Bronchial epithelial cell (primary cell): ENCODE measurements at regions not wholly inside any gene's neighbourhood (a gene's known extent, or its start where the extent isn't known, plus 50 kb on each side); places are given as distances from the start of the nearest gene placed in this dataset.
A peak's percentile ranks its signal among the peaks of the same experiment; 100 is the strongest.

Experiments used
- DNase-seq: peaks from one replicate; pipeline ENCODE4 v3.0.0-alpha.2; 2010; ENCODE audit warnings: low read depth
- FAIRE-seq: peaks from 2 replicates; lab custom pipeline; 2011; peaks lifted over from hg19 to GRCh38; lab: Jason Lieb, UNC
- H3K27me3 ChIP-seq: 2 replicates; pipeline ENCODE4 v1.5.1; 2011; ENCODE audit warnings: low read length; ENCODE audit not compliant: control insufficient read depth, insufficient read depth
- H3K36me3 ChIP-seq: 2 replicates; pipeline ENCODE4 v1.5.1; 2011; ENCODE audit warnings: low read length; ENCODE audit not compliant: control insufficient read depth, insufficient read depth
- H3K4me3 ChIP-seq: 2 replicates; pipeline ENCODE4 v1.5.1; 2011; ENCODE audit warnings: mild to moderate bottlenecking, low read depth, low read length, control low read depth
- CTCF ChIP-seq: IDR thresholded peaks from 2 replicates; pipeline ENCODE4 v1.5.1; 2011; ENCODE audit warnings: mild to moderate bottlenecking, moderate library complexity, low read length, control low read depth, inconsistent platforms; ENCODE audit not compliant: insufficient read depth, severe bottlenecking

GRCh38 chr1:24244519-24245268 lies 57.6 kb upstream of the IFNLR1 start:
- Histone ChIP-seq H3K27me3 (peaks cover 2% of the 10 kb centered on the region), H3K4me3 (no peak overlapping the region), H3K36me3 (no peaks in the 10 kb centered on the region)
- DNase-seq (no peak), FAIRE-seq (peak; percentile 47)
- TF ChIP-seq CTCF, result no peak

- Histone ChIP-seq H3K27me3 (no peaks in the 10 kb centered on the region), H3K36me3 (no peaks in the 10 kb centered on the region), H3K4me3 (no peak overlapping the region)
- FAIRE-seq, result peak; percentile 47
- DNase-seq, result no peak
- TF ChIP-seq CTCF, result no peak
Measured at GRCh38 chr1:24237750-24238395, 50.8 kb upstream of the IFNLR1 start.

GRCh38 chr1:24236789-24237371 lies 49.8 kb upstream of the IFNLR1 start:
- TF ChIP-seq CTCF, result no peak
- Histone ChIP-seq H3K4me3 (no peak overlapping the region), H3K27me3 (no peaks in the 10 kb centered on the region), H3K36me3 (no peaks in the 10 kb centered on the region)
- FAIRE-seq, result peak; percentile 99
- peak; percentile 94 for DNase-seq
